PC-9 (cell line): ENCODE measurements at regions not wholly inside any gene's neighbourhood (a gene's known extent, or its start where the extent isn't known, plus 50 kb on each side); places are given as distances from the start of the nearest gene placed in this dataset.

Experiments
- BruUV-seq: library from RNA; stranded (reverse); fragments of 400-500 nt; replicated peaks from 2 replicates; lab custom pipeline; 2021; lab: Mats Ljungman, UMichigan
- CTCF ChIA-PET: fragments of 300-600 bp; sonication (Branson Sonifier 250); formaldehyde crosslinking; loops from one replicate; lab custom pipeline; 2022; ENCODE audit warnings: antibody characterized with exemption; lab: Charles Lee
- POLR2A ChIA-PET: fragments of 300-600 bp; sonication (Branson Sonifier 250); formaldehyde crosslinking; loops from one replicate; lab custom pipeline; 2022; ENCODE audit warnings: antibody characterized with exemption; ENCODE audit not compliant: unreplicated experiment; lab: Charles Lee
- DNase-seq, 2 experiments: peaks; one replicate each; pipeline versions ENCODE4 v3.0.0 to v3.0.0-alpha.2; 2015 to 2022; ENCODE audit warnings: mixed read lengths in 1 of 2
- H2AFZ ChIP-seq: fragments of 200-600 bp; sonication (generic); 2 replicates; pipeline ENCODE4 v1.8.1; 2017; ENCODE audit warnings: antibody characterized with exemption
- H3F3A ChIP-seq: fragments of 200-600 bp; sonication (generic); 2 replicates; pipeline ENCODE4 v1.8.1; 2017; ENCODE audit warnings: antibody characterized with exemption, mild to moderate bottlenecking, low read depth; ENCODE audit not compliant: insufficient read depth
- H3K27ac ChIP-seq: fragments of 200-600 bp; sonication (generic); 2 replicates; pipeline ENCODE4 v1.6.1; 2016; ENCODE audit warnings: mixed run types
- H3K27me3 ChIP-seq: fragments of 200-600 bp; sonication (generic); 2 replicates; pipeline ENCODE4 v1.6.1; 2016; ENCODE audit warnings: low read depth, mixed run types; ENCODE audit not compliant: insufficient read depth
- H3K36me3 ChIP-seq: fragments of 200-600 bp; sonication (generic); 2 replicates; pipeline ENCODE4 v1.6.1; 2016; ENCODE audit warnings: low read depth, mixed run types
- H3K4me1 ChIP-seq: fragments of 200-600 bp; sonication (generic); replicated peaks from 2 replicates; pipeline ENCODE4 v1.6.1; 2016; ENCODE audit warnings: mixed run types; ENCODE audit not compliant: insufficient read depth
- H3K4me2 ChIP-seq: fragments of 200-600 bp; sonication (generic); 2 replicates; pipeline ENCODE4 v1.6.1; 2017; ENCODE audit warnings: mixed run types
- H3K4me3 ChIP-seq: fragments of 200-600 bp; sonication (generic); 2 replicates; pipeline ENCODE4 v1.6.1; 2016; ENCODE audit warnings: mixed run types
- H3K79me2 ChIP-seq: fragments of 200-600 bp; sonication (generic); 2 replicates; pipeline ENCODE4 v1.6.1; 2017; ENCODE audit warnings: low read depth, mixed run types
- H3K9me2 ChIP-seq: fragments of 200-600 bp; sonication (generic); 2 replicates; pipeline ENCODE4 v1.8.1; 2017; ENCODE audit warnings: mild to moderate bottlenecking; ENCODE audit not compliant: insufficient read depth
- H3K9me3 ChIP-seq: fragments of 200-600 bp; sonication (generic); 2 replicates; pipeline ENCODE4 v1.8.1; 2016; ENCODE audit warnings: low read depth; ENCODE audit not compliant: insufficient read depth
- H4K20me1 ChIP-seq: fragments of 200-600 bp; sonication (generic); 2 replicates; pipeline ENCODE4 v1.8.1; 2017; ENCODE audit not compliant: insufficient read depth
- CTCF ChIP-seq: fragments of 200-600 bp; sonication (generic); conservative IDR thresholded peaks from 2 replicates; pipeline ENCODE4 v1.6.1; 2017; ENCODE audit warnings: mixed run types, antibody characterized with exemption, mild to moderate bottlenecking, moderate library complexity
- EZH2 ChIP-seq: fragments of 200-600 bp; sonication (generic); IDR thresholded peaks from 2 replicates; pipeline ENCODE4 v1.8.0; 2017; ENCODE audit warnings: antibody characterized with exemption, low read depth
- intact Hi-C: fragments of 100-400 bp; cut with micrococcal nuclease; formaldehyde crosslinking; loops from one replicate; pipeline ENCODE4 v1.10.0; 2022; ENCODE audit not compliant: unreplicated experiment

GRCh38 chr2:64750001-64750816 lies 96.5 kb upstream of the SERTAD2 start:
- ChIA-PET POLR2A (interaction anchor here (0.5 to 3.6 kb wide), 18 partner anchors 19 to 770 kb away, joined by 3 to 79 read pairs (median 8); partner anchors contain the start of gene SERTAD2), CTCF (interaction anchor here (0.7 to 3.1 kb wide), 9 partner anchors 22 to 163 kb away, joined by 3 to 17 read pairs (median 5); partner anchors contain the start of gene SERTAD2)
- H3K9me3 ChIP-seq, result no peaks in the 10 kb centered on the region
- peak overlapping the region; percentile 95 for H3K4me2 ChIP-seq
- H3K9me2 ChIP-seq, result no peaks in the 10 kb centered on the region
- BruUV-seq, result no TSS peak
- H3K4me3 ChIP-seq, result peak overlapping the region; percentile 75
- no peaks in the 10 kb centered on the region for H3K36me3 ChIP-seq
- H3K27me3 ChIP-seq, result no peaks in the 10 kb centered on the region
- DNase-seq, result peak in 1 of 2 experiments; percentile 26
- H2AFZ ChIP-seq, result peak overlapping the region; percentile 92
- no peaks in the 10 kb centered on the region for H4K20me1 ChIP-seq
- peaks cover 38% of the 10 kb centered on the region for H3K4me1 ChIP-seq
- intact Hi-C loops, result loop anchor here (1.0 to 10.0 kb wide), 7 partner anchors 29 to 1699 kb away; partner anchors contain the start of gene OTX1
- peaks cover 18% of the 10 kb centered on the region for H3K79me2 ChIP-seq
- TF ChIP-seq CTCF (no peak), EZH2 (no peak)
- H3F3A ChIP-seq, result peaks cover 14% of the 10 kb centered on the region; the same call in 1 of the 2 replicates
- H3K27ac ChIP-seq, result peak overlapping the region; percentile 51

GRCh38 chr2:64750817-64751285 lies 97.1 kb upstream of the SERTAD2 start:
- Histone ChIP-seq H3K27ac (peak overlapping the region; percentile 51), H3K4me3 (peak overlapping the region; percentile 75), H3K4me2 (peak overlapping the region; percentile 95), H4K20me1 (no peaks in the 10 kb centered on the region), H3K4me1 (peaks cover 38% of the 10 kb centered on the region), H3K79me2 (peaks cover 18% of the 10 kb centered on the region), H3K27me3 (no peaks in the 10 kb centered on the region), H3K36me3 (no peaks in the 10 kb centered on the region), H2AFZ (peak overlapping the region; percentile 92), H3F3A (peaks cover 14% of the 10 kb centered on the region; the same call in 1 of the 2 replicates), H3K9me3 (no peaks in the 10 kb centered on the region), H3K9me2 (no peaks in the 10 kb centered on the region)
- no peak for TF ChIP-seq CTCF
- TF ChIP-seq EZH2, result no peak
- CTCF ChIA-PET, result interaction anchor here (0.6 to 3.1 kb wide), 13 partner anchors 14 to 164 kb away, joined by 3 to 17 read pairs (median 5); partner anchors contain the start of gene SERTAD2
- no TSS peak for BruUV-seq
- peak; percentile 98 to 99 for DNase-seq
- intact Hi-C loops, result loop anchor here (1.0 to 10.0 kb wide), 12 partner anchors 16 to 1700 kb away; partner anchors contain the start of genes OTX1 and SERTAD2
- POLR2A ChIA-PET, result interaction anchor here (0.5 to 3.6 kb wide), 23 partner anchors 14 to 761 kb away, joined by 3 to 79 read pairs (median 6); partner anchors contain the start of gene SERTAD2
